PC-3 (cell line): ENCODE measurements at regions not wholly inside any gene's neighbourhood (a gene's known extent, or its start where the extent isn't known, plus 50 kb on each side); places are given as distances from the start of the nearest gene placed in this dataset. TPM values are rescaled to one million over a fixed set of nuclear protein-coding genes. Genes with fewer than 3 reads are reported as not detected.

ENCODE experiments used
- microRNA-seq: library from miRNA; unstranded; fragments of <30 nt; microRNA quantifications from one replicate; pipeline ENCODE4 v1.1.0, GENCODE V29; 2020; ENCODE audit not compliant: unreplicated experiment

Small RNAs in the stretch of these regions (microRNA-seq; reads per million reads assigned to microRNA genes)
- not detected for gene MIR6080
